ENCODE measurements at regions not wholly inside any gene's neighbourhood (a gene's known extent, or its start where the extent isn't known, plus 50 kb on each side); places are given as distances from the start of the nearest gene placed in this dataset.

- TF ChIP-seq, protein P1, sequence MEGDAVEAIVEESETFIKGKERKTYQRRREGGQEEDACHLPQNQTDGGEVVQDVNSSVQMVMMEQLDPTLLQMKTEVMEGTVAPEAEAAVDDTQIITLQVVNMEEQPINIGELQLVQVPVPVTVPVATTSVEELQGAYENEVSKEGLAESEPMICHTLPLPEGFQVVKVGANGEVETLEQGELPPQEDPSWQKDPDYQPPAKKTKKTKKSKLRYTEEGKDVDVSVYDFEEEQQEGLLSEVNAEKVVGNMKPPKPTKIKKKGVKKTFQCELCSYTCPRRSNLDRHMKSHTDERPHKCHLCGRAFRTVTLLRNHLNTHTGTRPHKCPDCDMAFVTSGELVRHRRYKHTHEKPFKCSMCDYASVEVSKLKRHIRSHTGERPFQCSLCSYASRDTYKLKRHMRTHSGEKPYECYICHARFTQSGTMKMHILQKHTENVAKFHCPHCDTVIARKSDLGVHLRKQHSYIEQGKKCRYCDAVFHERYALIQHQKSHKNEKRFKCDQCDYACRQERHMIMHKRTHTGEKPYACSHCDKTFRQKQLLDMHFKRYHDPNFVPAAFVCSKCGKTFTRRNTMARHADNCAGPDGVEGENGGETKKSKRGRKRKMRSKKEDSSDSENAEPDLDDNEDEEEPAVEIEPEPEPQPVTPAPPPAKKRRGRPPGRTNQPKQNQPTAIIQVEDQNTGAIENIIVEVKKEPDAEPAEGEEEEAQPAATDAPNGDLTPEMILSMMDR (IDR thresholded peaks at IDR 0.05), result no peak
- TF ChIP-seq POLR2A (IDR thresholded peaks at IDR 0.05), result no peak
Observed at GRCh38 chr15:97301166-97301565, 659.3 kb upstream of the ARRDC4 start.
